Left ventricle myocardium superior (tissue), 1 donor: ENCODE measurements at regions not wholly inside any gene's neighbourhood (a gene's known extent, or its start where the extent isn't known, plus 50 kb on each side); places are given as distances from the start of the nearest gene placed in this dataset.

Experiments used
- ATAC-seq: fragments of 200-7000 bp; cut with Tn5 transposase; one replicate; pipeline ENCODE4 v1.9.1; 2020; ENCODE audit warnings: mild to moderate bottlenecking, moderate library complexity
- DNase-seq: peaks from one replicate; pipeline ENCODE4 v3.0.0-alpha.2; 2020
- intact Hi-C: fragments of 100-400 bp; cut with micrococcal nuclease; formaldehyde crosslinking; loops from one replicate; pipeline ENCODE4 v1.11.0; 2022
- donor health status: DM: no; HTN: yes; CAD: no; lungs with severe emphysema.

DNA sequence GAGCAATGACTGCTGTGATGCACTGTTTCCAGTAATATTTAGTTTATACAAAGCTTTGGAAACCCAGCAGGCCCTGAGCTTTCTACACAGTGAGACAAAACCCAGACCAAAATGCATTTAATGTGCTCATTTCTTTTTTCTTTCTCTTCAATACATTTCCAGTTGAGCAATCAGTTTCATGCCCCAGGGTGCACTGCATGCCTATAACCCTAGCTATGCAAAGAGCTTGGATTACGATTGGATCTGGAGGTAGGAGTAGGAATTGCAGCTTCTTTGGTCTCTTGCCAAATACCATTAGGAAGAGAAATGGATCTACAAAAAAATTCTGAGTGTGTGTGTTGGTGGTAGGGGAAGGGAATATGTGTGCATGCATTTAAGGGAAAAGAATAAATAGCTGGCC lies 1001.4 kb downstream of the SQOR start:
- intact Hi-C loops, result loop anchor here (10.0 kb wide), 1 partner anchor 61 kb away; no protein-coding TSS in a partner anchor
- DNase-seq (no peak), ATAC-seq (no peak)

DNA sequence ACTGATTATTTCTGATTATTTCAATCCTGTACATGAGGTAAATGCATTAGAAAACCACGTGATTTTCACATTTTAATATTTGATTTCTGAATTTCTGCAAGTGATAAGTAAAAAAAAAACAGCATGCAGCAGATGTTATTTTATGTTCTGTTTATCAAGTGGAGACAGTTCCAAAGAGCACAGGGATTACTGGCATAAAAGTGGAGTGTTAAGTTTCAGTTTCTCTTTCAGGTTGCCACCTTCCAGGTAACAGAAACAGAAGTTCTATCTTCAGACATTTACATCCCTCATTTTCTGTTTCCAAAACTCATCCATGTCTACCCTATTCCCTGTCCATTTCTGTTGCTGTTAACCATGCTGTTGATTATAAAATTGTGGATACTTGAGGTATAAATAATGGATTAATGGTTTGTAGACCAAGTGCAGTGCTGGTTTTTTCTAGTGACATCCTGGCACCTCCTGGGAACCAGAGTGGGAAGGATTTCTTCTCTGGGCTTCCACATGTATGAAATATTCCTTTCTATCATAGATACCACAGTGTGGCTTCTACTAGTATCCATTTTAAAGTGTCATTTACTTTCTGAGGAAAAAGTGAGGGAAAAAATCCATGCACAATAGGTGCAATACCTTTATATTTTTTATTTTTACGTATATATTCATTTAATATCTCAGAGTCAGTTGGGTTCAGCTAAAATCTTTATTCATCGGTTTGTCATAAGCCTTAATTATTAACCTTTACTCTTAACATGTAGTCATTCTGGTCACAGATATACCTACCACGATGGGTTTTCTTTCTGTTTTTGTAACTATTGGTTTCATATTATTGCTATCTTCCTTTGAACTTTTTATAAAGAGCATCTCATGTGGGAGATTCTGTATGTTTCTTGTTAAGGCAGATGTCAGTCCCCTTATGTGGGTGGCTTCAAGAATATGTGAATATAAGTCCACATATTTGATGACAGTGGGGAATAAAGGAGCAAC lies 1010.0 kb downstream of the SQOR start:
- intact Hi-C loops, result no loop called here
- ATAC-seq (no peak), DNase-seq (no peak)

DNA sequence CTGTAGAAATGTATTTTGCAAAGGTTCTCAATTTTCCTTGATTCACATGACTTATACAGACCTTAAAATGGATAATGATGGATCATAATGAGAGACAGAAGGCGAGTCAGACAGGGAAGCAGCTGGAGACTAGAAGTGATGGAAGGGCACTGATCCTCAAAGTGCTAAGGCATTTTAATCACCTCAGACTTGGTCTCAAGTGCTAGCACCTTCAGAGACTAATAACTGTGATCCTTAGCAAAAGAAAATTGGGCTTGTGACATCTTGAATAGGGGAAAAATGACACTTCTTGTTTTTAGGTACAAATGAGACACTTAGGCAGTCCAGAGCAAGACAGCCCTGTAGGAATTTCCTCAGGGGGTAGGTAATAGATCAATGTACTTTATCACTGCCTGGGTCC lies 1011.7 kb downstream of the SQOR start:
- intact Hi-C loops, result no loop called here
- DNase-seq (no peak), ATAC-seq (no peak)

GRCh38 chr15:46647046-46647445 lies 1012.2 kb downstream of the SQOR start:
- no peak for DNase-seq
- intact Hi-C loops, result no loop called here
- ATAC-seq, result no peak

DNA sequence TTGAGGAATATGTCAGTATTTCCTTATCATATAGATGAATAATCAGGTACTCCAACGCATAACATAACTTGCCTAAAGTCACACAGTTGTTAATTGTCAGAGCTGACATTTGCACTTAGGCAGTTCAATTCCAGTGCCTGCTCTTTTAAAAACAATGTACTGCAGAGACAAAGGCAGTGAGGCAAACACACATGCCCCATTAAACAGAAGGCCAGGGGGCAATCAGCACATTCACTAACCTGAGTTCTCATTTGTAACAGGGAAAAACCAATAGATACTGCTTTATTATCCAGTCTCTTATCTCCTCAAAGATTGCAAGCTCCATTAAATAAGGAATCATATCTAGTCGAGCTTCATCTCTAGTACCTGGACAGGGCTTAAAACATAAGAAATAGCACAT lies 1017.4 kb downstream of the SQOR start:
- ATAC-seq (no peak), DNase-seq (no peak)
- intact Hi-C loops, result no loop called here

- ATAC-seq, result no peak
- intact Hi-C loops, result no loop called here
Measured at GRCh38 chr15:46654993-46655392, 1020.2 kb downstream of the SQOR start.

DNA sequence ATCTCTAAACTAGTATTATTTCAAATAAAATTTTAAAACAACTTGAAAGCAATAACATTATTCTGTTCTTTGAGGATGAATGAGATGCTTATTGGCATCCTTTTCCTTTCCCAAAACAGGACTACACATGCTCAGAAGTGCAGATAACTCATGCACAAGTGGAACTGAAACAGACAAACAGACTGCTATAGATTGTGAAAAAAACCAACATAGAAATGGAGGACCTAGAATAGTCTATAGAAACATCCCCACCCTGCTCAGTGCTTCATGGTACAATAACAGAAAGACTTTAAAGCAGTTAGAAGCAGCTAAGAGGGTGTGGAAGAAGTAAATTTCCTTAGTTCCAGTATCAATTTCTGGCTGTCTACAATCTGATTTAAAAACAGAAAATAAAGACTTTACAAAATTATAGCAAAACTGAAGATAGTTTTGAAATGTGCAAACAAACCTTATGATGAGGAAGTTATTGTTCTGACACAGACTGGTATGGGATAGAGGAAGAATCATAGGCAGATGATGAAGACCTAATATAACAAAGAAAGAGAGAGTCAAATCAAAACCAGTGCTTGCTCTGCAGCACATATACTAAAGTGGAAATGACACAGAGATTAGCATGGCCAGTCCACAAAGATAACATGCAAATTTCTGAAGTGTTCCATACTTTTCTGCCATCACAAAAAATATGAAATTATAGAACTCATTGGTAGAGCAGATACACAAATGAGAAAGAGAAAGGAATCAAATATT lies 1025.4 kb downstream of the SQOR start:
- no peak for DNase-seq
- no peak for ATAC-seq
- intact Hi-C loops, result no loop called here

More at GRCh38 chr15:46654993-46655392, 1020.2 kb downstream of the SQOR start:
- no peak for DNase-seq

- no peak for ATAC-seq
- intact Hi-C loops, result no loop called here
- no peak for DNase-seq
Measured at GRCh38 chr15:46670258-46670657, 1035.4 kb downstream of the SQOR start.

- DNase-seq (no peak), ATAC-seq (no peak)
- intact Hi-C loops, result no loop called here
Measured at GRCh38 chr15:46671336-46671735, 1036.5 kb downstream of the SQOR start.

GRCh38 chr15:46672041-46672440 lies 1037.2 kb downstream of the SQOR start:
- ATAC-seq, result no peak
- intact Hi-C loops, result no loop called here
- no peak for DNase-seq

GRCh38 chr15:46676233-46677206 lies 1040.8 kb upstream of the SEMA6D start:
- no peak for DNase-seq
- intact Hi-C loops, result no loop called here
- ATAC-seq, result no peak

DNA sequence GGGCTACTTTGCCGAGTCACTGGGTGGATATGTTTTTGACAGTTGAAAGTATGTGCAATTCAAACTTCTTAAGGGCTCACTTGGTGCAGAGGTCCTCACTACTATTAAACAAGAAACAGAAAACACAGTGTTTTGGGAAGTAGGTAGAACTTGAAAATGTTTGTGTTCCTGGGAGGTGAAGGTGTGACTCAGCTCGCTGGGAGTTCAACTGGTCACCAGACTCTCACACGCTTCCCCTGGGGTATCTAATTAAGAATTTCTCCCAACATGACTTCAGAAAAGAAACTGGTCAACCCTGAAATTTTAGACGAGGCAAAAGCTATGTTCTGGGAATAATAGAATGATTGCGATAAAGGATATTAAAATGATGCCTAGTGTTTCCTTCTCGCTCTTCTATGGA lies 1039.8 kb upstream of the SEMA6D start:
- intact Hi-C loops, result no loop called here
- ATAC-seq, result no peak
- DNase-seq, result no peak

GRCh38 chr15:46681901-46682300 lies 1035.4 kb upstream of the SEMA6D start:
- ATAC-seq, result no peak
- intact Hi-C loops, result no loop called here
- DNase-seq, result no peak

GRCh38 chr15:46682969-46683791 lies 1034.1 kb upstream of the SEMA6D start:
- ATAC-seq, result no peak
- intact Hi-C loops, result no loop called here
- DNase-seq, result no peak

GRCh38 chr15:46685096-46685495 lies 1032.2 kb upstream of the SEMA6D start:
- ATAC-seq (no peak), DNase-seq (no peak)
- intact Hi-C loops, result no loop called here

DNA sequence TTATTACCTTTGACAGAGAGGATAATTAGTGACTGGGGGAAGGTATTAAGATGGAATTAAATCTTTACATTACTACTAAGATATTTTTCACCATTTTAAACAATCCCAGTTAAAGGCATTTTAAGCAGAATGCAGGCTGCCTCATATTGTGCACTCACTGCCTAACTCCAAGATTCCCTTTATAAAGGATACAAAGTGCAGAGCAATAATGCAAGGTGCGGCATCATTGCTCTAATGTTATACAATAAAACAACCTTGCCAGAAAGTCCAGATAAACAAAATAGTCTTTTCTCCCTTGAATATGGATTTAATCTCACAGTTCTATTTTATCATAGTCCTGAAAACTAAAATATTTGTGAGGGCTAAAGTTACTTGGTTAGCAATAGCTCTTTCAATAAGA lies 1031.6 kb upstream of the SEMA6D start:
- DNase-seq (no peak), ATAC-seq (no peak)
- intact Hi-C loops, result no loop called here

DNA sequence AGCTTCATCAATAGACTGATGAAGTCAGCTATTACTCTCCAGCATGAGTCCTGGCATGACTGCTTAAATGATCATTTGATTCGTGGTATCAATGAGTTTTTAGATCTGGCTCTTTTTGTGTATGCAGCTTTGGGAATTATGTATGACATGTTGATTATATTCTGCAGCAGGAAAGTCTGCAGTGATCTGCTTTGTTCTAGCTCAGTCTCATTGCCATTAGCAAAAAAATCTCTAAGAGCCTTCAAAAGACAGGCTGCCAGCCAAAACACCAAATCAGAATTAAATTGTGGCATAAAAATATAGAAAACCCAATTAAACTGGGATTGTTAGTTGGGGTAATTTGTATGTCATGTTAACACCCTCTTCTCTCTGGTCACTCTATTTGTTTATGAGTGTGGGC lies 1021.0 kb upstream of the SEMA6D start:
- intact Hi-C loops, result no loop called here
- no peak for ATAC-seq

GRCh38 chr15:46701346-46701745 lies 1016.0 kb upstream of the SEMA6D start:
- intact Hi-C loops, result no loop called here
- no peak for ATAC-seq
- no peak for DNase-seq

More for the DNA sequence above, 1021.0 kb upstream of the SEMA6D start:
- DNase-seq, result no peak
